GM23248 (cell line): ENCODE measurements at regions not wholly inside any gene's neighbourhood (a gene's known extent, or its start where the extent isn't known, plus 50 kb on each side); places are given as distances from the start of the nearest gene placed in this dataset.

ENCODE experiments used
- DNase-seq: peaks from one replicate; pipeline ENCODE4 v3.0.0-alpha.2; 2015
- H2AFZ ChIP-seq: fragments of 200-600 bp; sonication (generic); 2 replicates; pipeline ENCODE4 v1.6.1; 2016; ENCODE audit warnings: antibody characterized with exemption
- H3F3A ChIP-seq: fragments of 200-600 bp; sonication (generic); 2 replicates; pipeline ENCODE4 v1.6.1; 2016; ENCODE audit warnings: mild to moderate bottlenecking, antibody characterized with exemption, mixed run types; ENCODE audit not compliant: insufficient read depth
- H3K27ac ChIP-seq: fragments of 200-600 bp; sonication (generic); 2 replicates; pipeline ENCODE4 v1.5.1; 2016; ENCODE audit warnings: mild to moderate bottlenecking
- H3K27me3 ChIP-seq: fragments of 200-600 bp; sonication (generic); replicated peaks from 2 replicates; pipeline ENCODE4 v1.6.1; 2016; ENCODE audit warnings: mild to moderate bottlenecking; ENCODE audit not compliant: insufficient read depth
- H3K36me3 ChIP-seq: fragments of 200-600 bp; sonication (generic); 2 replicates; pipeline ENCODE4 v1.6.1; 2016; ENCODE audit warnings: low read depth, mild to moderate bottlenecking
- H3K4me1 ChIP-seq: fragments of 200-600 bp; sonication (generic); 2 replicates; pipeline ENCODE4 v1.6.1; 2016; ENCODE audit warnings: mild to moderate bottlenecking; ENCODE audit not compliant: insufficient read depth
- H3K4me2 ChIP-seq: fragments of 200-600 bp; sonication (generic); one replicate; pipeline ENCODE4 v1.6.1; 2016; ENCODE audit warnings: mild to moderate bottlenecking; ENCODE audit not compliant: unreplicated experiment
- H3K4me3 ChIP-seq: fragments of 200-600 bp; sonication (generic); 2 replicates; pipeline ENCODE4 v1.5.1; 2016; ENCODE audit warnings: mild to moderate bottlenecking
- H3K79me2 ChIP-seq: fragments of 200-600 bp; sonication (generic); 2 replicates; pipeline ENCODE4 v1.6.1; 2016; ENCODE audit warnings: mild to moderate bottlenecking; ENCODE audit not compliant: insufficient read depth
- H3K9ac ChIP-seq: fragments of 200-600 bp; sonication (generic); 2 replicates; pipeline ENCODE4 v1.6.1; 2016; ENCODE audit warnings: mild to moderate bottlenecking
- H3K9me2 ChIP-seq: fragments of 200-600 bp; sonication (generic); 2 replicates; pipeline ENCODE4 v1.6.1; 2016; ENCODE audit warnings: mixed run types, mild to moderate bottlenecking, moderate library complexity; ENCODE audit not compliant: insufficient read depth
- H3K9me3 ChIP-seq: fragments of 200-600 bp; sonication (generic); one replicate; pipeline ENCODE4 v1.6.1; 2017; ENCODE audit warnings: low read depth
- H4K20me1 ChIP-seq: fragments of 200-600 bp; sonication (generic); 2 replicates; pipeline ENCODE4 v1.6.0; 2016; ENCODE audit not compliant: insufficient read depth
- EZH2 ChIP-seq: fragments of 200-600 bp; sonication (generic); IDR thresholded peaks from 2 replicates; pipeline ENCODE4 v1.6.1; 2018; ENCODE audit warnings: antibody characterized with exemption, mild to moderate bottlenecking; ENCODE audit not compliant: insufficient read depth, poor library complexity, severe bottlenecking
- EZH2phosphoT487 ChIP-seq: fragments of 200-600 bp; sonication (generic); IDR thresholded peaks from 2 replicates; pipeline ENCODE4 v1.6.1; 2018; ENCODE audit warnings: antibody characterized with exemption, moderate library complexity, mild to moderate bottlenecking, low read depth; ENCODE audit not compliant: insufficient read depth
- WGBS, 2 experiments: methylation state at CpG; one replicate each; pipeline ENCODE4 v1.1.6; 2015 to 2017; ENCODE audit warnings: low lambda C conversion rate in 2 of 2, low coverage in 1 of 2; ENCODE audit errors: missing lambda C conversion rate in 2 of 2; 5-methylcytosine and 5-hydroxymethylcytosine counted together
- in situ Hi-C: fragments of 300-500 bp; cut with MboI; formaldehyde crosslinking; loops from 2 replicates; pipeline ENCODE4 v1.15.0; 2020

DNA sequence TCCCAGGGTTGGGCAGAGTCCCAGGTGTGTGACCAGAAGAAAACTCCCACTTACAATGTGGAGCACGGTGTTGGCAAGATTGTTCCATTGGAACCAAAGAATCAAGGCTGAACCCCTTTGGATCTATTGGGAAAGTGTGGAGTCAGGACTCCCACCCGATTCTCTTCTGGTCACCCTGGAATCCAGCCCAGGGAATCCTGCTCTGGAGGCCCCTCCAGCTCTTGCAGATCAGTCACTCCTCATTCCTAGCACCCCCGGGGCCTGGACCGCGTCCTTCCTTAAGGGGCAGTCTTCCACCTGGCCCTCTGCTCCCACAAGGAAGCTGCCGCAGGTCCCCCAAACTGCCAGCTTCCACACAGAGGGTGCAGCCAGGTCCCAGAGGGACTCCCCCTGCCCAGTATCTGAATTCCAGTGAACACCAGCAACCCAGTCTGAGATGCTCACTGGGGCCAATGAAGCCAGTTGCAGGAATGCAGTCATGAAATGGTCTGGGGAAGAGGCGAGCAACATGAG, 170.1 kb downstream of the GADD45G start:
- no peak overlapping the region for H3K9ac ChIP-seq
- no peaks in the 10 kb centered on the region for H4K20me1 ChIP-seq
- in situ Hi-C loops, result no loop called here
- H3K79me2 ChIP-seq, result no peaks in the 10 kb centered on the region
- no peaks in the 10 kb centered on the region for H3K36me3 ChIP-seq
- H3K4me3 ChIP-seq, result no peak overlapping the region
- no peak overlapping the region for H2AFZ ChIP-seq
- no peak overlapping the region for H3K27ac ChIP-seq
- H3F3A ChIP-seq, result no peaks in the 10 kb centered on the region
- 68 to 69% methylated on average over 7 of the region's 7 CpGs for WGBS, 2 experiments
- no peaks in the 10 kb centered on the region; the same call in 1 of the 2 replicates for H3K27me3 ChIP-seq
- no peak for TF ChIP-seq EZH2
- no peak for TF ChIP-seq EZH2phosphoT487
- DNase-seq, result no peak
- H3K4me1 ChIP-seq, result no peaks in the 10 kb centered on the region
- no peaks in the 10 kb centered on the region for H3K9me2 ChIP-seq
- no peak overlapping the region for H3K4me2 ChIP-seq
- H3K9me3 ChIP-seq, result no peaks in the 10 kb centered on the region

DNA sequence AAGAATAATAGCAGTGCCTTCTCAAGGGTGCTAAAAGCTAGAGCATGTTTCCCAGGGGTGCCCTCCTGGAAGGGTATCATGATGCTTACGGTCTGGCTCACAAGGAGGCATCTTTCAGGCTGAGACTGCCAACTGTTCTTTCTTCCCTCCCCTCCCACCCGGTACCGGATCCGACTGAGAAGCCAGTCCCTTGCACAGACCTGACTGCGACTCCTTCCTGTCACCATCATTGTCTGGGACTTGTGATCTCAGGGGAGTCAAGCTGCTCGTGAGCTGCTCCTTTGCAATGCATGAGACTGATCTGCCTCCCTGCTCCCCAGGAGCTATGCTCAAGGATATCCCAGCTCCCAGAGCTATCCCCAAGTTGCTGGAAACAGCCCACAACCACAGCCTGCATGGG, 170.8 kb downstream of the GADD45G start:
- 64 to 69% methylated on average over 6 of the region's 6 CpGs for WGBS, 2 experiments
- Histone ChIP-seq H3K9me3 (no peaks in the 10 kb centered on the region), H2AFZ (no peak overlapping the region), H3K27ac (no peak overlapping the region), H3K79me2 (no peaks in the 10 kb centered on the region), H4K20me1 (no peaks in the 10 kb centered on the region), H3K27me3 (no peaks in the 10 kb centered on the region; the same call in 1 of the 2 replicates), H3K4me1 (no peaks in the 10 kb centered on the region), H3K9ac (no peak overlapping the region), H3K4me3 (no peak overlapping the region), H3K9me2 (no peaks in the 10 kb centered on the region), H3F3A (no peaks in the 10 kb centered on the region), H3K36me3 (no peaks in the 10 kb centered on the region), H3K4me2 (no peak overlapping the region)
- in situ Hi-C loops, result no loop called here
- TF ChIP-seq EZH2 (no peak), EZH2phosphoT487 (no peak)
- DNase-seq, result no peak

DNA sequence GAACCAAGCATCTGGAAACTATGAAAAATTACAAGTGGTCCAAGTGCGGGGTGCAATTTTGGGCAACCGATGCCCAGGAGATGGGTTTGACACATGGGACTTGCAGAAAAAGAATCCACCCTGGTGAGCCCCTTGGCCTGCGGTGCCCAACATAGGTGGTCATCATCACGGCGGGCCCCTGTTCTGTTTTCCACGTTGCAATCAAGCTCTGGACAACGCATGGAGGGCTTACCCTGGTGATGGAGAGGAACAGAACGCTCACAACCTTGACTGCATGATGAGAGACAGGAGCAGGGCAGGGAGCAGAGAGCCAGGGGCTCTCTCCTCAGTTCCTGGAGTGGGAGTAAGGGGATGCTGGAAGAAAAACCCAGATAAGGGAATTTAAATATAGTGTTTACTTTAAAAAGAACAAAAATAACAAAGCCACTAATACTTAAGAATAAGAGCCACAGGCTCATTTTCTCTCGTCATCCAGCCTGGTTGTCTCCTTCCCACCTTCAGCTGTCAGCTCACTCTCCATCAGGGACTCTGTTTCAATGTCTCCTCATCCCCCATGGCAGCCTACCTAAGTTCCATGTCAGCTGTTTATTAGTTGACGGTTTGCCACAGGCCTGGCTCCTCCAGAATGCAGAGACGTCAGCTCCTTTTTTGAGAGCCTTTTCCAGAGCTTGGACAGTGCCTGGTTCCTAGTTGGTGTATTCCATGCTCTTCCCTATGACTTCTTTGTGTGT, 172.1 kb downstream of the GADD45G start:
- no peak overlapping the region for H3K9ac ChIP-seq
- no peaks in the 10 kb centered on the region for H3K9me3 ChIP-seq
- no peak overlapping the region for H2AFZ ChIP-seq
- H3K36me3 ChIP-seq, result no peaks in the 10 kb centered on the region
- no peaks in the 10 kb centered on the region; the same call in 1 of the 2 replicates for H3K27me3 ChIP-seq
- TF ChIP-seq EZH2phosphoT487 (no peak), EZH2 (no peak)
- no peaks in the 10 kb centered on the region for H3F3A ChIP-seq
- H3K79me2 ChIP-seq, result no peaks in the 10 kb centered on the region
- 34 to 35% methylated on average over 11 of the region's 11 CpGs for WGBS, 2 experiments
- no peaks in the 10 kb centered on the region for H4K20me1 ChIP-seq
- in situ Hi-C loops, result no loop called here
- H3K4me2 ChIP-seq, result no peak overlapping the region
- no peak for DNase-seq
- no peak overlapping the region for H3K4me3 ChIP-seq
- H3K27ac ChIP-seq, result no peak overlapping the region
- H3K9me2 ChIP-seq, result no peaks in the 10 kb centered on the region
- H3K4me1 ChIP-seq, result no peaks in the 10 kb centered on the region

- Histone ChIP-seq H3K9ac (no peak overlapping the region), H3K27ac (no peak overlapping the region), H4K20me1 (no peaks in the 10 kb centered on the region), H3K9me3 (no peaks in the 10 kb centered on the region), H3K9me2 (no peaks in the 10 kb centered on the region), H3K4me3 (no peak overlapping the region), H3K27me3 (no peaks in the 10 kb centered on the region; the same call in 1 of the 2 replicates), H3K79me2 (no peaks in the 10 kb centered on the region), H3F3A (no peaks in the 10 kb centered on the region), H3K4me2 (no peak overlapping the region), H3K4me1 (no peaks in the 10 kb centered on the region), H2AFZ (no peak overlapping the region), H3K36me3 (no peaks in the 10 kb centered on the region)
- in situ Hi-C loops, result no loop called here
- 56 to 62% methylated on average over 6 of the region's 6 CpGs for WGBS, 2 experiments
- TF ChIP-seq EZH2phosphoT487 (no peak), EZH2 (no peak)
- no peak for DNase-seq
Observed at GRCh38 chr9:89777544-89777943, 172.7 kb downstream of the GADD45G start.
